CMK (cell line): ENCODE measurements at regions not wholly inside any gene's neighbourhood (a gene's known extent, or its start where the extent isn't known, plus 50 kb on each side); places are given as distances from the start of the nearest gene placed in this dataset.

Experiments used
- DNase-seq: peaks from one replicate; pipeline ENCODE4 v3.0.0-alpha.2; 2010; ENCODE audit warnings: low read depth

DNA sequence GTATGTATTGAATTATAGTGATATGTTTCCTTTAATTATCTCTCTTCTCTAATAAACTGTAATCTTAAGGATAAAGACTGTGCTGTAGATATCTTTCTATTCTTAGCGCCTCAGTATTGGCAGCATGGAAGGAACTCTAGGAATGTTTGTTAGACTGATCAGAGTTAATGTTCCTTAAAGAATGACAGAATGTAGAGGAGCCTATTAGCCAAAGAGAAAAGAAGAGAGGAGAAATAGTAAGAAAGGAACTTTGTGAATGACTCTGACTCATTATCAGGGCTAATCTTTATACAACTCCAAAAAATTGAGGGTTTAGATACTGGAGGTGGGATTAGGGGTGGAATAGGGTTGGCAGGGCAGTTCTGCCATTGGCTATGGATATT, 59.0 kb upstream of the NUDT12 start:
- DNase-seq, result no peak

DNA sequence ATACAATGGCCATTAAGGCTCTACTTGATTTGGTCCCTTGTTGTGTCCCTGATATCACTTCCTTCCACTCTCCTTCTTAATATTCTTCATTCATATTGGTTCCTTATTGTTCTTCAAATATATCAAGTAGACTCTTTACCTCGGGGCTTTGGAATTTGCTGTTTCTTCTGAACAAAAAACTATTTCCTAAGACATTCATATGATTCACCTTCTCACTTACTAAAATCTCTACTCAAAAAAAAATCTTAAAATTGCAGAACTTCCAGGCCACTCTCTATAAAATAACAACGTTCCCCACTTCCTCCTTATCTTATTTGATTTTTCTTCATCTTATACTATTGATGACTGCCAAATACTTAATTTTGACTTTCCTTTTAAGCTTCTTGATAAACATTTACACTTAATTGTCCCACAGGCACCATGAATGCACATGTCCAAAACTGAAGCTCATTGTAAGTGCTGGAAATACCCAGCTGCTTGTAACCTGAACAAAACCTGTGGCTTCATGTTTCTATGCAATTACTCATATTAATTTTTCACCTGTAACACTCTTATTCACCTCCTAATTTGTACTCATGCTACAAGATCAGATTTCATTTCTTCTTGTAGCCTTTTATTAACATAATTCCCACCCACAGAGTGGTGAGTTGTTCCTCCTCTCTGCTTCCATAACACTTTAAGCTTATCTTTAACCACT, 58.4 kb upstream of the NUDT12 start:
- DNase-seq, result no peak

- no peak for DNase-seq
Observed at GRCh38 chr5:103617913-103618312, 55.3 kb upstream of the NUDT12 start.

GRCh38 chr5:103617090-103617489, 54.5 kb upstream of the NUDT12 start:
- no peak for DNase-seq

DNA sequence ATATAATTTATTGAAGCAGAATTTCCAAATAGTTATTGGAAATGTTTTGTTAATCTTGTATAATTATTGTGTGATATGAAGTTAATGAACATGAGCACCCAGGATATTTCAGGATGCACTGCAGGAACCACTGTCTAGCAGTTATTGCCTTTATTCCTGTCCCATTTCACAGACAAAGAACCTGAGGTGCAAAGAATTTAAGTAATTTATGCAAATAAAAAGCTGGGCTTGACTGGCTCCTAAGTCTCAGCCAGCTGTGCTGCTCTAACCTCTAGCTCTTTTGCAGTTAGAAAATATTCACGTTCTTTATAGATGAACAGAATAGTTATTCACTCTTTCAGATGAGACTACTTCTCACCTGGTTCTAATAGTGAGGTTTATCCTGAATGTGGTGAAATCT, 50.0 kb upstream of the NUDT12 start:
- no peak for DNase-seq
